Fibroblast of the aortic adventitia (primary cell): ENCODE measurements at regions not wholly inside any gene's neighbourhood (a gene's known extent, or its start where the extent isn't known, plus 50 kb on each side); places are given as distances from the start of the nearest gene placed in this dataset.
"Not testable (repeated sequence)": the region's sequence is repeated elsewhere in the genome, so short reads cannot be mapped to it uniquely, and the experiment has no call there.

Source experiments
- DNase-seq: peaks from one replicate; pipeline ENCODE4 v3.0.0-alpha.2; 2010; ENCODE audit warnings: low read depth
- H3K4me3 ChIP-seq: 2 replicates; pipeline ENCODE4 v1.5.1; 2011; ENCODE audit warnings: low read depth, mild to moderate bottlenecking, control low read depth, low read length, moderate library complexity
- CTCF ChIP-seq: IDR thresholded peaks from 2 replicates; pipeline ENCODE4 v1.5.1; 2011; ENCODE audit warnings: mild to moderate bottlenecking, low read length, control low read depth, inconsistent platforms; ENCODE audit not compliant: insufficient read depth

- no peak for TF ChIP-seq CTCF
- DNase-seq: no peak
- H3K4me3 ChIP-seq: no peak overlapping the region
Measured at GRCh38 chr1:213533125-213533524, 454.6 kb upstream of the PROX1 start.

- H3K4me3 ChIP-seq: no peak overlapping the region
- no peak for TF ChIP-seq CTCF
- DNase-seq: no peak
Measured at GRCh38 chr1:213535679-213536078, 452.1 kb upstream of the PROX1 start.

- no peak overlapping the region for H3K4me3 ChIP-seq
- no peak for DNase-seq
- no peak for TF ChIP-seq CTCF
Measured at GRCh38 chr1:213538251-213538650, 449.5 kb upstream of the PROX1 start.

- H3K4me3 ChIP-seq: no peak overlapping the region
- no peak for DNase-seq
- TF ChIP-seq CTCF: no peak
Measured at GRCh38 chr1:213539464-213539863, 448.3 kb upstream of the PROX1 start.

- no peak overlapping the region for H3K4me3 ChIP-seq
- no peak for DNase-seq
- no peak for TF ChIP-seq CTCF
Measured at GRCh38 chr1:213541641-213542040, 446.1 kb upstream of the PROX1 start.

GRCh38 chr1:213545181-213545580, 442.6 kb upstream of the PROX1 start:
- not testable (repeated sequence) for DNase-seq, H3K4me3 ChIP-seq

- TF ChIP-seq CTCF: no peak
- DNase-seq: no peak
- no peak overlapping the region for H3K4me3 ChIP-seq
Measured at GRCh38 chr1:213549982-213550381, 437.8 kb upstream of the PROX1 start.
